PC-3 (cell line): ENCODE measurements at regions not wholly inside any gene's neighbourhood (a gene's known extent, or its start where the extent isn't known, plus 50 kb on each side); places are given as distances from the start of the nearest gene placed in this dataset.

Experiments
- CTCF ChIP-seq: fragments of 300-600 bp; sonication (generic); conservative IDR thresholded peaks from 2 replicates; pipeline ENCODE4 v1.5.1; 2017; ENCODE audit warnings: antibody characterized with exemption, low read depth, mild to moderate bottlenecking, low read length
- EZH2 ChIP-seq: fragments of 300-600 bp; sonication (generic); IDR thresholded peaks from one replicate; pipeline ENCODE4 v1.6.1; 2017; ENCODE audit warnings: antibody characterized with exemption, mild to moderate bottlenecking, low read length; ENCODE audit not compliant: unreplicated experiment
- EZH2phosphoT487 ChIP-seq: fragments of 300-600 bp; sonication (generic); IDR thresholded peaks from 2 replicates; pipeline ENCODE4 v1.6.1; 2018; ENCODE audit warnings: mild to moderate bottlenecking, antibody characterized with exemption, low read length, borderline replicate concordance

DNA sequence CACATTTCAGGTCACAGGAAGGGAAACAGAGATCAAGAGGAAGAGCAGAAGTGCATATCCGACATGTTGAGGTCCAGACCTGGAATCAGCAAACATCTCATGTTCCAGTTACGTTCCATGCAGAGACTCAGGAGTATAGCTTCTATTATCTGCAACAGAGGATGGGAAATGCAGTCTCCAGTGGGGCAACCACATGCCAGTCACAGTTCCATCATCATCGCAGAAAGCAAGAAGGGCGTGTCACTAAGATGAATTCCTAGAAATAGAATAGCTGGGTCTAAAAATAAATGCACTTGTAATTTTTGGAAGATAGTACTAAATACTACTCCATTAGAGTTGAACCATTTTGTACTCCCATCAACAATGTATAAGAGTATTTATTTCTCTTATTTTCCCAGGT, 133.2 kb upstream of the MDFIC start:
- no peak for TF ChIP-seq EZH2
- TF ChIP-seq EZH2phosphoT487, result no peak
- TF ChIP-seq CTCF, result no peak
